Hepatocyte (in vitro differentiated cells): ENCODE measurements at regions not wholly inside any gene's neighbourhood (a gene's known extent, or its start where the extent isn't known, plus 50 kb on each side); places are given as distances from the start of the nearest gene placed in this dataset.

Experiments
- DNase-seq: peaks from one replicate; pipeline ENCODE4 v3.0.0-alpha.2; 2016; ENCODE audit warnings: low spot score
- H2AFZ ChIP-seq: fragments of 200-600 bp; sonication (generic); 2 replicates; pipeline ENCODE4 v1.6.0; 2016; ENCODE audit warnings: antibody characterized with exemption, mild to moderate bottlenecking
- H3K27ac ChIP-seq: fragments of 200-600 bp; sonication (generic); 2 replicates; pipeline ENCODE4 v1.5.1; 2016; ENCODE audit warnings: mild to moderate bottlenecking
- H3K27me3 ChIP-seq: fragments of 200-600 bp; sonication (generic); 2 replicates; pipeline ENCODE4 v1.6.1; 2016
- H3K36me3 ChIP-seq: fragments of 200-600 bp; sonication (generic); replicated peaks from 2 replicates; pipeline ENCODE4 v1.5.1; 2016; ENCODE audit warnings: low read depth; ENCODE audit not compliant: insufficient read depth
- H3K4me1 ChIP-seq: fragments of 200-600 bp; sonication (generic); 2 replicates; pipeline ENCODE4 v1.5.1; 2016; ENCODE audit warnings: mild to moderate bottlenecking, moderate library complexity; ENCODE audit not compliant: insufficient read depth
- H3K4me2 ChIP-seq: fragments of 200-600 bp; sonication (generic); 2 replicates; pipeline ENCODE4 v1.6.0; 2016
- H3K4me3 ChIP-seq: fragments of 200-600 bp; sonication (generic); 2 replicates; pipeline ENCODE4 v1.5.1; 2016; ENCODE audit warnings: mild to moderate bottlenecking
- H3K79me2 ChIP-seq: fragments of 200-600 bp; sonication (generic); 2 replicates; pipeline ENCODE4 v1.6.0; 2017; ENCODE audit warnings: mild to moderate bottlenecking
- H3K9me2 ChIP-seq: fragments of 200-600 bp; sonication (generic); replicated peaks from 2 replicates; pipeline ENCODE4 v1.6.0; 2017; ENCODE audit warnings: mild to moderate bottlenecking; ENCODE audit not compliant: insufficient read depth
- H3K9me3 ChIP-seq: fragments of 200-600 bp; sonication (generic); 2 replicates; pipeline ENCODE4 v1.5.1; 2016; ENCODE audit warnings: low read depth, mild to moderate bottlenecking
- H4K20me1 ChIP-seq: fragments of 200-600 bp; sonication (generic); 2 replicates; pipeline ENCODE4 v1.6.0; 2016; ENCODE audit warnings: mild to moderate bottlenecking; ENCODE audit not compliant: insufficient read depth, poor library complexity, severe bottlenecking
- CTCF ChIP-seq: fragments of 200-600 bp; sonication (generic); IDR thresholded peaks from 2 replicates; pipeline ENCODE4 v1.5.1; 2016; ENCODE audit warnings: antibody characterized with exemption, mild to moderate bottlenecking; ENCODE audit not compliant: poor library complexity
- EZH2 ChIP-seq: fragments of 200-600 bp; sonication (generic); IDR thresholded peaks from 2 replicates; pipeline ENCODE4 v1.6.1; 2016; ENCODE audit warnings: antibody characterized with exemption, mild to moderate bottlenecking, borderline replicate concordance
- EZH2phosphoT487 ChIP-seq: fragments of 200-600 bp; sonication (generic); IDR thresholded peaks from one replicate; pipeline ENCODE4 v1.6.1; 2018; ENCODE audit warnings: antibody characterized with exemption, mild to moderate bottlenecking, low read depth, moderate library complexity; ENCODE audit not compliant: unreplicated experiment, severe bottlenecking
- WGBS: methylation state at CpG from one replicate; pipeline ENCODE4 v1.1.6; 2016; ENCODE audit warnings: low lambda C conversion rate; ENCODE audit errors: missing lambda C conversion rate; 5-methylcytosine and 5-hydroxymethylcytosine counted together

- H4K20me1 ChIP-seq: no peaks in the 10 kb centered on the region
- no peaks in the 10 kb centered on the region for H3K9me2 ChIP-seq
- no peaks in the 10 kb centered on the region for H3K36me3 ChIP-seq
- H3K4me3 ChIP-seq: no peak overlapping the region
- H3K27ac ChIP-seq: no peak overlapping the region
- no peaks in the 10 kb centered on the region for H3K9me3 ChIP-seq
- H2AFZ ChIP-seq: no peak overlapping the region
- no peak for TF ChIP-seq EZH2
- no peak for TF ChIP-seq EZH2phosphoT487
- no peak for TF ChIP-seq CTCF
- DNase-seq: no peak
- no peaks in the 10 kb centered on the region for H3K79me2 ChIP-seq
- 67% methylated on average over 3 of the region's 3 CpGs for WGBS
- H3K4me2 ChIP-seq: no peak overlapping the region
- no peaks in the 10 kb centered on the region for H3K27me3 ChIP-seq
- H3K4me1 ChIP-seq: no peaks in the 10 kb centered on the region
Measured at GRCh38 chrX:14354521-14354920, 174.8 kb upstream of the GLRA2 start.

GRCh38 chrX:14352511-14352910, 176.8 kb upstream of the GLRA2 start:
- H3K36me3 ChIP-seq: no peaks in the 10 kb centered on the region
- no peaks in the 10 kb centered on the region for H3K27me3 ChIP-seq
- no peaks in the 10 kb centered on the region for H3K9me3 ChIP-seq
- H3K4me3 ChIP-seq: no peak overlapping the region
- no peaks in the 10 kb centered on the region for H3K79me2 ChIP-seq
- no peak overlapping the region for H3K4me2 ChIP-seq
- H3K27ac ChIP-seq: no peak overlapping the region
- WGBS: 74% methylated on average over 1 of the region's 1 CpG
- no peaks in the 10 kb centered on the region for H3K9me2 ChIP-seq
- no peak for DNase-seq
- no peaks in the 10 kb centered on the region for H3K4me1 ChIP-seq
- H4K20me1 ChIP-seq: no peaks in the 10 kb centered on the region
- no peak overlapping the region for H2AFZ ChIP-seq
- TF ChIP-seq EZH2phosphoT487: no peak
- TF ChIP-seq CTCF: no peak
- TF ChIP-seq EZH2: no peak

- H3K9me2 ChIP-seq: no peaks in the 10 kb centered on the region
- no peak for DNase-seq
- no peak for TF ChIP-seq EZH2
- TF ChIP-seq CTCF: no peak
- TF ChIP-seq EZH2phosphoT487: no peak
- no peak overlapping the region for H2AFZ ChIP-seq
- H3K36me3 ChIP-seq: no peaks in the 10 kb centered on the region
- no peaks in the 10 kb centered on the region for H3K27me3 ChIP-seq
- no peak overlapping the region for H3K4me2 ChIP-seq
- no peak overlapping the region for H3K4me3 ChIP-seq
- 36% methylated on average over 5 of the region's 5 CpGs for WGBS
- no peaks in the 10 kb centered on the region for H3K79me2 ChIP-seq
- no peaks in the 10 kb centered on the region for H3K4me1 ChIP-seq
- no peak overlapping the region for H3K27ac ChIP-seq
- no peaks in the 10 kb centered on the region for H4K20me1 ChIP-seq
- no peaks in the 10 kb centered on the region for H3K9me3 ChIP-seq
Measured at GRCh38 chrX:14351611-14352303, 177.6 kb upstream of the GLRA2 start.

- Histone ChIP-seq H3K79me2 (no peaks in the 10 kb centered on the region), H3K36me3 (no peaks in the 10 kb centered on the region), H4K20me1 (no peaks in the 10 kb centered on the region), H3K27ac (no peak overlapping the region), H3K4me2 (no peak overlapping the region), H3K9me3 (no peaks in the 10 kb centered on the region), H3K9me2 (no peaks in the 10 kb centered on the region), H3K27me3 (no peaks in the 10 kb centered on the region), H3K4me3 (no peak overlapping the region), H3K4me1 (no peaks in the 10 kb centered on the region), H2AFZ (no peak overlapping the region)
- DNase-seq: no peak
- TF ChIP-seq CTCF: no peak
- TF ChIP-seq EZH2: no peak
- TF ChIP-seq EZH2phosphoT487: no peak
Measured at GRCh38 chrX:14347523-14347922, 181.8 kb upstream of the GLRA2 start.
